ENCODE measurements at regions not wholly inside any gene's neighbourhood (a gene's known extent, or its start where the extent isn't known, plus 50 kb on each side); places are given as distances from the start of the nearest gene placed in this dataset.

DNA sequence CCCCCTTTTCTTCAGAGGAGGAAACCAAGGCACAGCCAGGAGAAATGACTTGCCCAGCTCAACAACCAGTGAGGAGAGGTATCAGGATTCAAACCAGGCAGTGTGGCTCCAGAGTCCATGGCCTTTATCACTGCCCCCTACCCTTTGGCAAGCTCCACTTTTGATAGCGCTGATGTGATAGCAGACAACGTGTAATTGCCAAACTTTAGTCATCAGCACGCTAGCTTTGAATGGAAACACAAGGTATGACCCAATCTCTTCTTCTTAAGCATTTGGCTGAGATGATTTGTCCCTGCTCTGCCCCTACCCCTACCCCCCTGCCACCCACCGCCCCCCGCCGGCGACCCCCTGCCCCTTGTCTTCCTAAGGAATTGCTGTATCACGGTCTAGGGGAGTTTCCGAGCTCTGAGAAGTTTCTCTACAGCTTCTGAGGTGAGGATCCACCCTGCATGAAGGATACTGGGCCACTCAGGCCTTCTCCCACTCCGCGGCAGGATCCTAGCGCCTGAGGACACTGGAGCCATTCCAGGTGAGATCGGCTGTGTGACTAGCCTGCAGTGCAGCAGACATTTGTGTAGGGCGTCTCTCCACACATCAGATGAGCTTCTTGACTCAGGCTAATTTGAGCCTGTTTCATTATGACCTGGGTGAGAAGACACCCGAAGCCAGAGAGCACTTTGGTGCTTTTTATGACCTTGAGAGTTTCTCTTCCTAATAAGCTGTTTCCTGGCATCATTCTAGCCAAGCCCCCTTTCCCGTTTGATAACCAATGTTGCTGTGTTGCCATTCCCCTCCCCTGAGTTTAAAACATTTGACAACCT, 75.1 kb upstream of the MAP4K4 start (continued):
- TF ChIP-seq RBBP5 (IDR thresholded peaks at IDR 0.05; ENCODE audit: borderline replicate concordance, insufficient read depth, low read length, poor library complexity, severe bottlenecking): no peak

DNA sequence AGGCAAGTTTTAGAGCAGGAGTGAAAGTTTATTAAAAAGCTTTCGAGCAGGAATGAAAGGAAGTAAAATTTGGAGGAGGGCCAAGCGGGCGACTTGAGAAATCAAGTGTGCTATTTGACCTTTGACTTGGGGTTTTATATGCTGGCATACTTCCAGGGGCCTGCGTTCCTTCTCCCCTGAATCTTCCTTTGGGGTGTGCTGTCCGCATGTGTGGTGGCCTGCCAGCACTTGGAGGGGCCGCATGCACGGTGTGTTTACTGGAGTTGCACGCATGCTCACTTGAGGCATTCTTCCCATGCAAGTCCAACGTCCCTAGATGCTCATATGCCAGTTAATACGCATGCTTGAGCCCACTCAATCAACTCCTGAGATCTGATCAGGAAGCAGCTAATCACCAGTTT, 78.3 kb upstream of the MAP4K4 start:
- H2AFZ ChIP-seq (ENCODE audit: low read depth, low read length): no peak overlapping the region
- H3K27ac ChIP-seq (ENCODE audit: extremely low read depth, low read depth, low read length): no peak overlapping the region
- under 1% methylated on average over 10 of the region's 10 CpGs for WGBS (ENCODE audit: insufficient coverage, low coverage, missing lambda C conversion rate)
- H3K9me3 ChIP-seq (replicated peaks; ENCODE audit: control insufficient read depth, insufficient read depth, low read depth, low read length): no peaks in the 10 kb centered on the region
- no peak overlapping the region for H3K4me3 ChIP-seq
- no peak overlapping the region for H3K9ac ChIP-seq (ENCODE audit: insufficient read depth in 1 of 2, low read depth in 2 of 2, low read length in 2 of 2)
- no TSS peak for BruUV-seq (replicated peaks)
- H3K9me1 ChIP-seq (ENCODE audit: control insufficient read depth, insufficient read depth, low read length): no peaks in the 10 kb centered on the region
- DNase-seq (ENCODE audit: extremely low read depth in 1 of 4, low spot score in 3 of 4) (no peak), ATAC-seq (no peak), FAIRE-seq (no peak)
- no peaks in the 10 kb centered on the region; the same call in 1 of the 2 replicates for H4K20me1 ChIP-seq (replicated peaks; ENCODE audit: control insufficient read depth, insufficient read depth, low read length)
- H3K4me2 ChIP-seq (ENCODE audit: insufficient read depth, low read length): no peak overlapping the region
- CTCF ChIA-PET (ENCODE audit: low intra/inter-chr PET ratio): no interaction called here
- peak; percentile 49 for TF ChIP-seq NFIC (IDR thresholded peaks at IDR 0.05)
- TF ChIP-seq SIRT6 (IDR thresholded peaks at IDR 0.05; ENCODE audit: low read depth, low read length): no peak
- POLR2A ChIA-PET: no interaction called here
- intact Hi-C loops (cut with micrococcal nuclease) (no loop called here), in situ Hi-C loops (cut with MboI) (no loop called here)
- no peaks in the 10 kb centered on the region for H3K79me2 ChIP-seq (ENCODE audit: control insufficient read depth, insufficient read depth, low read length)
- no peaks in the 10 kb centered on the region for H3K36me3 ChIP-seq (ENCODE audit: control insufficient read depth, insufficient read depth, low read length)
- no peaks in the 10 kb centered on the region for H3K4me1 ChIP-seq (replicated peaks in 1 of 2; ENCODE audit: control insufficient read depth in 2 of 2, insufficient read depth in 2 of 2, low read length in 2 of 2)
- H3K27me3 ChIP-seq (ENCODE audit: control insufficient read depth in 2 of 2, insufficient read depth in 2 of 2, low read length in 2 of 2): peaks cover 40 to 66% of the 10 kb centered on the region in 2 experiments

DNA sequence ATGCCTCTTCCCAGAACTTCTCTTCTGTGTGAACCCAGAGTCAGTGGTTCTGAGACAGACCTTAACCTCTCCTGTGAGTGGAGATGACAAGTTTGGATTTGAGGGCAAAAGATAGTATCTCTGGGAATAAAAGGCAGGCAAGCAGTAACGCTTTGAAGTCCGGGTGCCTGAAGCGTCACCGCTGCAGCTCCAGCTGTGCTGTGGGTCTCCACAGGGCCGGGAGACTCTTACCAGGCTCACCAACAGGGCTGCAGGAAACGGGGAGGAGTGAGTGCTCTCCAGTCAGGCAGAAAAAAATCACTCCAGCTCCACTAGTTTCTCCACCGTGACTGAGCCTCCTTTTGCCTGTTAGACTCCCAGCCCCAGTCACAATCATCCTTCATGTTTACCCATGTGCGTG, 79.7 kb upstream of the MAP4K4 start:
- BruUV-seq (replicated peaks): no TSS peak
- in situ Hi-C loops (cut with MboI): no loop called here
- no peaks in the 10 kb centered on the region for H3K36me3 ChIP-seq (ENCODE audit: control insufficient read depth, insufficient read depth, low read length)
- H3K4me1 ChIP-seq (replicated peaks in 1 of 2; ENCODE audit: control insufficient read depth in 2 of 2, insufficient read depth in 2 of 2, low read length in 2 of 2): no peaks in the 10 kb centered on the region; a peak in 1 of 5 replicates
- H3K4me3 ChIP-seq: no peak overlapping the region
- H3K9me1 ChIP-seq (ENCODE audit: control insufficient read depth, insufficient read depth, low read length): no peaks in the 10 kb centered on the region
- peaks cover 38 to 74% of the 10 kb centered on the region in 2 experiments for H3K27me3 ChIP-seq (ENCODE audit: control insufficient read depth in 2 of 2, insufficient read depth in 2 of 2, low read length in 2 of 2)
- H3K9ac ChIP-seq (ENCODE audit: insufficient read depth in 1 of 2, low read depth in 2 of 2, low read length in 2 of 2): no peak overlapping the region
- H3K9me3 ChIP-seq (replicated peaks; ENCODE audit: control insufficient read depth, insufficient read depth, low read depth, low read length): no peaks in the 10 kb centered on the region
- H3K27ac ChIP-seq (ENCODE audit: extremely low read depth, low read depth, low read length): no peak overlapping the region
- H2AFZ ChIP-seq (ENCODE audit: low read depth, low read length): no peak overlapping the region
- no peaks in the 10 kb centered on the region for H3K79me2 ChIP-seq (ENCODE audit: control insufficient read depth, insufficient read depth, low read length)
- H3K4me2 ChIP-seq (ENCODE audit: insufficient read depth, low read length): no peak overlapping the region
- POLR2A ChIA-PET: no interaction called here
- ATAC-seq: peak; percentile 28; the same call in 1 of the 3 replicates
- 0% methylated on average over 8 of the region's 8 CpGs for WGBS (ENCODE audit: insufficient coverage, low coverage, missing lambda C conversion rate)
- no peaks in the 10 kb centered on the region; the same call in 1 of the 2 replicates for H4K20me1 ChIP-seq (replicated peaks; ENCODE audit: control insufficient read depth, insufficient read depth, low read length)
- no peak for DNase-seq (ENCODE audit: extremely low read depth in 1 of 4, low spot score in 3 of 4)
- intact Hi-C loops (cut with micrococcal nuclease): no loop called here
- CTCF ChIA-PET (ENCODE audit: low intra/inter-chr PET ratio): no interaction called here
- FAIRE-seq: no peak
- TF ChIP-seq ZNF561 (CRISPR knock-in tag; conservative IDR thresholded peaks at IDR 0.05): no peak
- TF ChIP-seq, protein P1, sequence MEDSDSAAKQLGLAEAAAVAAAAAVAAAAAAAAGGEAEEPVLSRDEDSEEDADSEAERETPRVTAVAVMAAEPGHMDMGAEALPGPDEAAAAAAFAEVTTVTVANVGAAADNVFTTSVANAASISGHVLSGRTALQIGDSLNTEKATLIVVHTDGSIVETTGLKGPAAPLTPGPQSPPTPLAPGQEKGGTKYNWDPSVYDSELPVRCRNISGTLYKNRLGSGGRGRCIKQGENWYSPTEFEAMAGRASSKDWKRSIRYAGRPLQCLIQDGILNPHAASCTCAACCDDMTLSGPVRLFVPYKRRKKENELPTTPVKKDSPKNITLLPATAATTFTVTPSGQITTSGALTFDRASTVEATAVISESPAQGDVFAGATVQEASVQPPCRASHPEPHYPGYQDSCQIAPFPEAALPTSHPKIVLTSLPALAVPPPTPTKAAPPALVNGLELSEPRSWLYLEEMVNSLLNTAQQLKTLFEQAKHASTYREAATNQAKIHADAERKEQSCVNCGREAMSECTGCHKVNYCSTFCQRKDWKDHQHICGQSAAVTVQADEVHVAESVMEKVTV (CRISPR knock-in tag; IDR thresholded peaks at IDR 0.05): no peak
- TF ChIP-seq U2AF2 (optimal IDR thresholded peaks at IDR 0.05; ENCODE audit: low read depth, low read length): no peak
- TF ChIP-seq, protein P2, sequence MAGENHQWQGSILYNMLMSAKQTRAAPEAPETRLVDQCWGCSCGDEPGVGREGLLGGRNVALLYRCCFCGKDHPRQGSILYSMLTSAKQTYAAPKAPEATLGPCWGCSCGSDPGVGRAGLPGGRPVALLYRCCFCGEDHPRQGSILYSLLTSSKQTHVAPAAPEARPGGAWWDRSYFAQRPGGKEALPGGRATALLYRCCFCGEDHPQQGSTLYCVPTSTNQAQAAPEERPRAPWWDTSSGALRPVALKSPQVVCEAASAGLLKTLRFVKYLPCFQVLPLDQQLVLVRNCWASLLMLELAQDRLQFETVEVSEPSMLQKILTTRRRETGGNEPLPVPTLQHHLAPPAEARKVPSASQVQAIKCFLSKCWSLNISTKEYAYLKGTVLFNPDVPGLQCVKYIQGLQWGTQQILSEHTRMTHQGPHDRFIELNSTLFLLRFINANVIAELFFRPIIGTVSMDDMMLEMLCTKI (IDR thresholded peaks at IDR 0.05; ENCODE audit: partially characterized antibody): no peak
